NT2/D1 (cell line): ENCODE measurements at regions not wholly inside any gene's neighbourhood (a gene's known extent, or its start where the extent isn't known, plus 50 kb on each side); places are given as distances from the start of the nearest gene placed in this dataset.

Experiments
- YY1 ChIP-seq: IDR thresholded peaks from 2 replicates; pipeline ENCODE4 v1.6.1; 2011; ENCODE audit not compliant: insufficient read length, insufficient read depth
- ZNF274 ChIP-seq: IDR thresholded peaks from 2 replicates; pipeline ENCODE4 v1.6.1; 2011; ENCODE audit warnings: mild to moderate bottlenecking, low read depth, low read length

- TF ChIP-seq YY1: no peak
- TF ChIP-seq ZNF274: no peak
Observed at GRCh38 chr21:43328185-43328957, 98.6 kb downstream of the SIK1 start.
